Osteocyte (in vitro differentiated cells): ENCODE measurements at regions not wholly inside any gene's neighbourhood (a gene's known extent, or its start where the extent isn't known, plus 50 kb on each side); places are given as distances from the start of the nearest gene placed in this dataset.

ENCODE experiments used
- DNase-seq: peaks from one replicate; pipeline ENCODE4 v3.0.0; 2021; ENCODE audit warnings: mixed read lengths; ENCODE audit not compliant: unreplicated experiment; ENCODE audit errors: extremely low spot score
- H3K27ac Mint-ChIP-seq: one replicate; pipeline ENCODE4 v1.8.0; 2021; ENCODE audit warnings: mild to moderate bottlenecking, mixed read lengths; ENCODE audit not compliant: unreplicated experiment
- H3K27me3 Mint-ChIP-seq: one replicate; pipeline ENCODE4 v1.8.0; 2021; ENCODE audit warnings: mixed read lengths; ENCODE audit not compliant: unreplicated experiment
- H3K36me3 Mint-ChIP-seq: one replicate; pipeline ENCODE4 v1.8.0; 2021; ENCODE audit warnings: mixed read lengths; ENCODE audit not compliant: unreplicated experiment
- H3K4me1 Mint-ChIP-seq: one replicate; pipeline ENCODE4 v1.8.0; 2021; ENCODE audit warnings: mixed read lengths; ENCODE audit not compliant: unreplicated experiment
- H3K4me3 Mint-ChIP-seq: one replicate; pipeline ENCODE4 v1.8.0; 2021; ENCODE audit warnings: mild to moderate bottlenecking, moderate library complexity, mixed read lengths; ENCODE audit not compliant: unreplicated experiment
- H3K9me3 Mint-ChIP-seq: one replicate; pipeline ENCODE4 v1.8.0; 2021; ENCODE audit warnings: mixed read lengths; ENCODE audit not compliant: unreplicated experiment
- CTCF ChIP-seq: fragments of 200-600 bp; sonication (generic); IDR thresholded peaks from 2 replicates; pipeline ENCODE4 v1.5.0; 2021; ENCODE audit warnings: antibody characterized with exemption, mild to moderate bottlenecking, moderate library complexity

GRCh38 chr18:37672932-37673595 lies 107.5 kb upstream of the CELF4 start:
- no peak overlapping the region for H3K27ac Mint-ChIP-seq
- H3K9me3 Mint-ChIP-seq, result peaks cover 32% of the 10 kb centered on the region
- no peak for TF ChIP-seq CTCF
- H3K4me3 Mint-ChIP-seq, result no peak overlapping the region
- no peaks in the 10 kb centered on the region for H3K27me3 Mint-ChIP-seq
- peak; percentile 8 for DNase-seq
- H3K36me3 Mint-ChIP-seq, result no peaks in the 10 kb centered on the region
- H3K4me1 Mint-ChIP-seq, result no peaks in the 10 kb centered on the region

- Mint-ChIP-seq H3K27ac (no peak overlapping the region), H3K27me3 (no peaks in the 10 kb centered on the region), H3K9me3 (peaks cover 28% of the 10 kb centered on the region), H3K36me3 (no peaks in the 10 kb centered on the region), H3K4me3 (no peak overlapping the region), H3K4me1 (no peaks in the 10 kb centered on the region)
- no peak for TF ChIP-seq CTCF
- DNase-seq, result no peak
Measured at GRCh38 chr18:37672001-37672400, 106.4 kb upstream of the CELF4 start.

GRCh38 chr18:37671530-37671929 lies 105.9 kb upstream of the CELF4 start:
- peaks cover 30% of the 10 kb centered on the region for H3K9me3 Mint-ChIP-seq
- H3K27ac Mint-ChIP-seq, result no peak overlapping the region
- H3K4me1 Mint-ChIP-seq, result no peaks in the 10 kb centered on the region
- H3K4me3 Mint-ChIP-seq, result no peak overlapping the region
- no peaks in the 10 kb centered on the region for H3K27me3 Mint-ChIP-seq
- TF ChIP-seq CTCF, result no peak
- no peaks in the 10 kb centered on the region for H3K36me3 Mint-ChIP-seq
- peak; percentile 69 for DNase-seq

- peak; percentile 78 for DNase-seq
- Mint-ChIP-seq H3K36me3 (no peaks in the 10 kb centered on the region), H3K27me3 (no peaks in the 10 kb centered on the region), H3K4me3 (no peak overlapping the region), H3K27ac (no peak overlapping the region), H3K9me3 (peaks cover 30% of the 10 kb centered on the region), H3K4me1 (no peaks in the 10 kb centered on the region)
- TF ChIP-seq CTCF, result no peak
Measured at GRCh38 chr18:37671119-37671518, 105.5 kb upstream of the CELF4 start.

GRCh38 chr18:37669991-37670534 lies 104.5 kb upstream of the CELF4 start:
- peak; percentile 77 for DNase-seq
- H3K27me3 Mint-ChIP-seq, result no peaks in the 10 kb centered on the region
- no peak overlapping the region for H3K27ac Mint-ChIP-seq
- H3K4me3 Mint-ChIP-seq, result no peak overlapping the region
- peaks cover 20% of the 10 kb centered on the region for H3K9me3 Mint-ChIP-seq
- no peaks in the 10 kb centered on the region for H3K4me1 Mint-ChIP-seq
- H3K36me3 Mint-ChIP-seq, result no peaks in the 10 kb centered on the region
- TF ChIP-seq CTCF, result no peak
